CD4-positive, alpha-beta T cell treated with Interleukin-17A for 1 hour (primary cell): ENCODE measurements at regions not wholly inside any gene's neighbourhood (a gene's known extent, or its start where the extent isn't known, plus 50 kb on each side); places are given as distances from the start of the nearest gene placed in this dataset.

Experiments
- DNase-seq: peaks from one replicate; pipeline ENCODE4 v3.0.0-alpha.2; 2020

- DNase-seq: no peak
Observed at GRCh38 chr1:14545422-14546025, 53.0 kb upstream of the KAZN start.

- no peak for DNase-seq
Observed at GRCh38 chr1:14546416-14546815, 52.1 kb upstream of the KAZN start.
